ENCODE measurements at regions not wholly inside any gene's neighbourhood (a gene's known extent, or its start where the extent isn't known, plus 50 kb on each side); places are given as distances from the start of the nearest gene placed in this dataset.

DNA sequence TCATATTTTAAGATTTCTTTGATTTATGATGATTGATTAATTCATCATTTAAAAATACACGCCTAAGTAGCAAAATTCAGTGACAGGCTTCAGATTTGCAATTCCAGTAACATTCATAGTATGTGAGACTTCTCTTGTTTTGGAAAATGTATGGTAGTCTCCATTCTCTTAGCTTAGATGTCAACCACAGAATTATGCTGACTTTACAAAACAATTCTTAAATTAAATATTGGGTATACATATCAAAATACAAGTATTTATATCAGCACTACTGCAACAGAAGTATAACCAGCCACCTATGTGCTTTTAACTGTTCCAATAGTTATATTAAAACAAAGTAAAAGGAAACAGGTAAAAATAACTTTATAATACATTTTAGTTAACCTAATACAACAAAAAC lies 1328.6 kb upstream of the ADGRL2 start:
- TF ChIP-seq EZH2 (IDR thresholded peaks at IDR 0.05; ENCODE audit: low read depth, low read length, severe bottlenecking) (no peak), SP2 (IDR thresholded peaks at IDR 0.05; ENCODE audit: low read length) (no peak), KDM5A (IDR thresholded peaks at IDR 0.05; ENCODE audit: low read length) (no peak), MAFK (IDR thresholded peaks at IDR 0.05; ENCODE audit: low read depth, low read length) (no peak; the same call in 1 of the 2 replicates), RFX5 (IDR thresholded peaks at IDR 0.05; ENCODE audit: borderline replicate concordance, low read depth, low read length) (no peak), POLR2A (IDR thresholded peaks at IDR 0.05; ENCODE audit: control extremely low read depth in 1 of 2, low read depth in 2 of 2, low read length in 2 of 2) (no peak), RXRA (IDR thresholded peaks at IDR 0.05; ENCODE audit: insufficient read depth, low read depth, low read length) (no peak), CBX8 (IDR thresholded peaks at IDR 0.05; ENCODE audit: borderline replicate concordance, low read depth, low read length) (no peak), BRCA1 (IDR thresholded peaks at IDR 0.05; ENCODE audit: low read depth, low read length) (no peak), POLR2AphosphoS5 (IDR thresholded peaks at IDR 0.05; ENCODE audit: low read depth, low read length) (no peak), NRF1 (IDR thresholded peaks at IDR 0.05; ENCODE audit: low read depth, low read length) (no peak), JUND (IDR thresholded peaks at IDR 0.05; ENCODE audit: low read length) (no peak)
- TF ChIP-seq, protein P1, sequence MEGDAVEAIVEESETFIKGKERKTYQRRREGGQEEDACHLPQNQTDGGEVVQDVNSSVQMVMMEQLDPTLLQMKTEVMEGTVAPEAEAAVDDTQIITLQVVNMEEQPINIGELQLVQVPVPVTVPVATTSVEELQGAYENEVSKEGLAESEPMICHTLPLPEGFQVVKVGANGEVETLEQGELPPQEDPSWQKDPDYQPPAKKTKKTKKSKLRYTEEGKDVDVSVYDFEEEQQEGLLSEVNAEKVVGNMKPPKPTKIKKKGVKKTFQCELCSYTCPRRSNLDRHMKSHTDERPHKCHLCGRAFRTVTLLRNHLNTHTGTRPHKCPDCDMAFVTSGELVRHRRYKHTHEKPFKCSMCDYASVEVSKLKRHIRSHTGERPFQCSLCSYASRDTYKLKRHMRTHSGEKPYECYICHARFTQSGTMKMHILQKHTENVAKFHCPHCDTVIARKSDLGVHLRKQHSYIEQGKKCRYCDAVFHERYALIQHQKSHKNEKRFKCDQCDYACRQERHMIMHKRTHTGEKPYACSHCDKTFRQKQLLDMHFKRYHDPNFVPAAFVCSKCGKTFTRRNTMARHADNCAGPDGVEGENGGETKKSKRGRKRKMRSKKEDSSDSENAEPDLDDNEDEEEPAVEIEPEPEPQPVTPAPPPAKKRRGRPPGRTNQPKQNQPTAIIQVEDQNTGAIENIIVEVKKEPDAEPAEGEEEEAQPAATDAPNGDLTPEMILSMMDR (IDR thresholded peaks at IDR 0.05; ENCODE audit: control extremely low read depth in 1 of 3, insufficient read depth in 1 of 3, low read depth in 1 of 3, low read length in 3 of 3), result no peak
- TF ChIP-seq, protein P2, sequence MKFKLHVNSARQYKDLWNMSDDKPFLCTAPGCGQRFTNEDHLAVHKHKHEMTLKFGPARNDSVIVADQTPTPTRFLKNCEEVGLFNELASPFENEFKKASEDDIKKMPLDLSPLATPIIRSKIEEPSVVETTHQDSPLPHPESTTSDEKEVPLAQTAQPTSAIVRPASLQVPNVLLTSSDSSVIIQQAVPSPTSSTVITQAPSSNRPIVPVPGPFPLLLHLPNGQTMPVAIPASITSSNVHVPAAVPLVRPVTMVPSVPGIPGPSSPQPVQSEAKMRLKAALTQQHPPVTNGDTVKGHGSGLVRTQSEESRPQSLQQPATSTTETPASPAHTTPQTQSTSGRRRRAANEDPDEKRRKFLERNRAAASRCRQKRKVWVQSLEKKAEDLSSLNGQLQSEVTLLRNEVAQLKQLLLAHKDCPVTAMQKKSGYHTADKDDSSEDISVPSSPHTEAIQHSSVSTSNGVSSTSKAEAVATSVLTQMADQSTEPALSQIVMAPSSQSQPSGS (IDR thresholded peaks at IDR 0.05; ENCODE audit: low read length), result no peak

All from H1 (cell line).